Liver (tissue), 8 donors: ENCODE measurements at regions not wholly inside any gene's neighbourhood (a gene's known extent, or its start where the extent isn't known, plus 50 kb on each side); places are given as distances from the start of the nearest gene placed in this dataset.

Source experiments
- DNase-seq: peaks from one replicate; pipeline ENCODE4 v3.0.0-alpha.2; 2017; ENCODE audit warnings: low spot score
- H3K27ac ChIP-seq, 2 donors: one replicate each; pipeline ENCODE4 v1.7.0; 2013; ENCODE audit warnings: inconsistent platforms in 2 of 2, low read length in 2 of 2, control low read depth in 1 of 2, low read depth in 1 of 2, mild to moderate bottlenecking in 1 of 2
- H3K27me3 ChIP-seq, 4 donors: one replicate each; pipeline versions ENCODE4 v1.6.1 to v1.7.0; 2013; ENCODE audit warnings: low read length in 3 of 4, inconsistent platforms in 1 of 4, mild to moderate bottlenecking in 1 of 4, moderate library complexity in 1 of 4; ENCODE audit not compliant: control insufficient read depth in 4 of 4, insufficient read depth in 4 of 4
- H3K36me3 ChIP-seq, 4 donors: one replicate each; pipeline versions ENCODE4 v1.6.1 to v1.7.0; 2013; ENCODE audit warnings: low read length in 3 of 4, mild to moderate bottlenecking in 3 of 4, low read depth in 1 of 4, moderate library complexity in 1 of 4; ENCODE audit not compliant: control insufficient read depth in 4 of 4, insufficient read depth in 3 of 4
- H3K4me1 ChIP-seq, 4 donors: one replicate each; pipeline versions ENCODE4 v1.6.1 to v1.7.0; 2013; ENCODE audit warnings: low read length in 3 of 4, mild to moderate bottlenecking in 3 of 4, moderate library complexity in 1 of 4; ENCODE audit not compliant: control insufficient read depth in 4 of 4, insufficient read depth in 4 of 4
- H3K4me3 ChIP-seq, 3 donors: one replicate each; pipeline versions ENCODE4 v1.6.1 to v1.7.0; 2013; ENCODE audit warnings: low read length in 3 of 3, control low read depth in 1 of 3, low read depth in 1 of 3, mild to moderate bottlenecking in 1 of 3
- H3K9ac ChIP-seq, 2 donors: one replicate each; pipeline ENCODE4 v1.7.0; 2013; ENCODE audit warnings: low read length in 2 of 2, mild to moderate bottlenecking in 2 of 2, moderate library complexity in 2 of 2, control low read depth in 1 of 2, low read depth in 1 of 2
- H3K9me3 ChIP-seq, 4 donors: one replicate each; pipeline versions ENCODE4 v1.6.1 to v1.7.0; 2013; ENCODE audit warnings: low read length in 3 of 4; ENCODE audit not compliant: control insufficient read depth in 4 of 4
- ATF3 ChIP-seq: IDR thresholded peaks from 2 replicates; pipeline ENCODE4 v1.6.1; 2016; ENCODE audit warnings: antibody characterized with exemption
- CTCF ChIP-seq: fragments of 150-350 bp; IDR thresholded peaks from 2 replicates; pipeline ENCODE4 v1.5.1; 2017; ENCODE audit warnings: improper control_type of control experiment, low read depth, low read length; ENCODE audit not compliant: missing input control
- EGR1 ChIP-seq, 2 donors: IDR thresholded peaks; 2 replicates each; pipeline ENCODE4 v1.6.1; 2016 to 2018; ENCODE audit warnings: antibody characterized with exemption in 2 of 2, low read depth in 2 of 2
- FOXA1 ChIP-seq: IDR thresholded peaks from 2 replicates; pipeline ENCODE4 v1.6.1; 2016; ENCODE audit warnings: antibody characterized with exemption
- FOXA2 ChIP-seq: IDR thresholded peaks from 2 replicates; pipeline ENCODE4 v1.6.1; 2016; ENCODE audit warnings: antibody characterized with exemption
- GABPA ChIP-seq, 2 donors: IDR thresholded peaks in 1 of 2; conservative IDR thresholded peaks in 1 of 2; 2 replicates each; pipeline ENCODE4 v1.6.1; 2016; ENCODE audit warnings: antibody characterized with exemption in 2 of 2, mild to moderate bottlenecking in 1 of 2, moderate library complexity in 1 of 2
- HNF4G ChIP-seq: IDR thresholded peaks from 2 replicates; pipeline ENCODE4 v1.6.1; 2016; ENCODE audit warnings: antibody characterized with exemption
- JUND ChIP-seq, 2 donors: IDR thresholded peaks; 2 replicates each; pipeline ENCODE4 v1.6.1; 2016; ENCODE audit warnings: antibody characterized with exemption in 2 of 2
- NR2F2 ChIP-seq: IDR thresholded peaks from 2 replicates; pipeline ENCODE4 v1.6.1; 2016; ENCODE audit warnings: antibody characterized with exemption
- RAD21 ChIP-seq, 2 donors: IDR thresholded peaks; 2 replicates each; pipeline ENCODE4 v1.6.1; 2016; ENCODE audit warnings: antibody characterized with exemption in 2 of 2, mild to moderate bottlenecking in 2 of 2
- RXRA ChIP-seq, 2 donors: IDR thresholded peaks; 2 replicates each; pipeline ENCODE4 v1.6.1; 2017 to 2018; ENCODE audit warnings: antibody characterized with exemption in 2 of 2, mild to moderate bottlenecking in 1 of 2
- SP1 ChIP-seq: IDR thresholded peaks from 2 replicates; pipeline ENCODE4 v1.6.1; 2018; ENCODE audit warnings: antibody characterized with exemption, mild to moderate bottlenecking
- TAF1 ChIP-seq: conservative IDR thresholded peaks from 2 replicates; pipeline ENCODE4 v1.6.1; 2016; ENCODE audit warnings: antibody characterized with exemption, mild to moderate bottlenecking
- YY1 ChIP-seq: IDR thresholded peaks from 2 replicates; pipeline ENCODE4 v1.6.1; 2016; ENCODE audit warnings: antibody characterized with exemption, mild to moderate bottlenecking
- ZBTB33 ChIP-seq: IDR thresholded peaks from 2 replicates; pipeline ENCODE4 v1.6.1; 2016; ENCODE audit warnings: antibody characterized with exemption
- WGBS: extraction: QIAGEN DNeasy Blood & Tissue Kit; methylation state at CpG from one replicate; pipeline ENCODE4 v1.1.7; 2013; 5-methylcytosine and 5-hydroxymethylcytosine counted together
- TF ChIP-seq, protein P1 (sequence below): IDR thresholded peaks from 2 replicates; pipeline ENCODE4 v1.6.1; 2016; ENCODE audit warnings: antibody characterized with exemption, mild to moderate bottlenecking
- TF ChIP-seq, protein P2 (sequence below): IDR thresholded peaks from 2 replicates; pipeline ENCODE4 v1.6.1; 2016; ENCODE audit warnings: antibody characterized with exemption
- donor health status: healthy.
- donor health status: healthy.
- donor health status: healthy.
- donor health status: healthy.
- donor health status: healthy.

DNA sequence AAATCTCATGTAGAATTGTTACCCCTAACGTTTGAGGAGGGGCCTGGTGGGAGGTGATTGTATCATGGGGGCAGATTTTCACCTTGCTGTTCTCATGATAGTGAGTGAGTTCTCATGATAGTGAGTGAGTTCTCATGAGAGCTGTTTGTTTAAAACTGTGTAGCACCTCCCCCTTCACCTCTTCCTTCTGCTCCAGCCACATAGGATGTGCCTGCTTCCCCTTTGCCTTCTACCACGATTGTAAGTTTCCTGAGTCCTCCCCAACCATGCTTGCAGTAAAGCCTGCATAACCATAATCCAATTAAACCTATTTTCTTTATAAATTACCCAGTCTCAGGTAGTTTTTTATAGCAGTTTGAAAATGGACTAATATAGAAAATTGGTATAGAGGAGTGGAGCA is 1783.7 kb upstream of the CDH9 start:
- TF ChIP-seq RAD21 (IDR thresholded peaks at IDR 0.05) (no peak), RXRA (IDR thresholded peaks at IDR 0.05) (no peak), TAF1 (no peak), EGR1 (IDR thresholded peaks at IDR 0.05; ENCODE audit: low read depth in 2 of 2) (no peak), HNF4G (no peak), ATF3 (no peak), FOXA2 (no peak), FOXA1 (no peak), GABPA (IDR thresholded peaks at IDR 0.05 in 1 of 2, conservative IDR thresholded peaks at IDR 0.05 in 1 of 2) (no peak)
- TF ChIP-seq, protein P1, sequence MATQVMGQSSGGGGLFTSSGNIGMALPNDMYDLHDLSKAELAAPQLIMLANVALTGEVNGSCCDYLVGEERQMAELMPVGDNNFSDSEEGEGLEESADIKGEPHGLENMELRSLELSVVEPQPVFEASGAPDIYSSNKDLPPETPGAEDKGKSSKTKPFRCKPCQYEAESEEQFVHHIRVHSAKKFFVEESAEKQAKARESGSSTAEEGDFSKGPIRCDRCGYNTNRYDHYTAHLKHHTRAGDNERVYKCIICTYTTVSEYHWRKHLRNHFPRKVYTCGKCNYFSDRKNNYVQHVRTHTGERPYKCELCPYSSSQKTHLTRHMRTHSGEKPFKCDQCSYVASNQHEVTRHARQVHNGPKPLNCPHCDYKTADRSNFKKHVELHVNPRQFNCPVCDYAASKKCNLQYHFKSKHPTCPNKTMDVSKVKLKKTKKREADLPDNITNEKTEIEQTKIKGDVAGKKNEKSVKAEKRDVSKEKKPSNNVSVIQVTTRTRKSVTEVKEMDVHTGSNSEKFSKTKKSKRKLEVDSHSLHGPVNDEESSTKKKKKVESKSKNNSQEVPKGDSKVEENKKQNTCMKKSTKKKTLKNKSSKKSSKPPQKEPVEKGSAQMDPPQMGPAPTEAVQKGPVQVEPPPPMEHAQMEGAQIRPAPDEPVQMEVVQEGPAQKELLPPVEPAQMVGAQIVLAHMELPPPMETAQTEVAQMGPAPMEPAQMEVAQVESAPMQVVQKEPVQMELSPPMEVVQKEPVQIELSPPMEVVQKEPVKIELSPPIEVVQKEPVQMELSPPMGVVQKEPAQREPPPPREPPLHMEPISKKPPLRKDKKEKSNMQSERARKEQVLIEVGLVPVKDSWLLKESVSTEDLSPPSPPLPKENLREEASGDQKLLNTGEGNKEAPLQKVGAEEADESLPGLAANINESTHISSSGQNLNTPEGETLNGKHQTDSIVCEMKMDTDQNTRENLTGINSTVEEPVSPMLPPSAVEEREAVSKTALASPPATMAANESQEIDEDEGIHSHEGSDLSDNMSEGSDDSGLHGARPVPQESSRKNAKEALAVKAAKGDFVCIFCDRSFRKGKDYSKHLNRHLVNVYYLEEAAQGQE, result no peak
- no peak for DNase-seq
- Histone ChIP-seq H3K27me3 (no peaks in the 10 kb centered on the region), H3K36me3 (no peaks in the 10 kb centered on the region), H3K27ac (no peak overlapping the region), H3K9me3 (peaks cover 0 to 3% (median under 1%) of the 10 kb centered on the region in 4 donors), H3K4me1 (no peaks in the 10 kb centered on the region), H3K4me3 (no peak overlapping the region), H3K9ac (no peak overlapping the region)
- WGBS, result 31% methylated on average over 2 of the region's 2 CpGs

- Histone ChIP-seq H3K36me3 (no peaks in the 10 kb centered on the region), H3K4me3 (no peak overlapping the region), H3K4me1 (no peaks in the 10 kb centered on the region), H3K9me3 (no peaks in the 10 kb centered on the region), H3K9ac (no peak overlapping the region), H3K27ac (no peak overlapping the region), H3K27me3 (no peaks in the 10 kb centered on the region)
- no peak for DNase-seq
- TF ChIP-seq, protein P2, sequence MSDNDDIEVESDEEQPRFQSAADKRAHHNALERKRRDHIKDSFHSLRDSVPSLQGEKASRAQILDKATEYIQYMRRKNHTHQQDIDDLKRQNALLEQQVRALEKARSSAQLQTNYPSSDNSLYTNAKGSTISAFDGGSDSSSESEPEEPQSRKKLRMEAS, result no peak
- TF ChIP-seq RAD21 (IDR thresholded peaks at IDR 0.05), result no peak
- no peak for TF ChIP-seq CTCF
- TF ChIP-seq FOXA1, result no peak
- no peak for TF ChIP-seq YY1
- no peak for TF ChIP-seq TAF1
- no peak for TF ChIP-seq ATF3
- TF ChIP-seq HNF4G, result no peak
- TF ChIP-seq FOXA2, result no peak
- TF ChIP-seq SP1, result no peak
- no peak for TF ChIP-seq GABPA (IDR thresholded peaks at IDR 0.05 in 1 of 2, conservative IDR thresholded peaks at IDR 0.05 in 1 of 2)
- TF ChIP-seq NR2F2, result no peak
- TF ChIP-seq ZBTB33, result no peak
- TF ChIP-seq JUND (IDR thresholded peaks at IDR 0.05), result no peak
- WGBS, result 80% methylated on average over 4 of the region's 4 CpGs
Observed at GRCh38 chr5:28810751-28811136, 1772.4 kb upstream of the CDH9 start.
